ENCODE measurements at regions not wholly inside any gene's neighbourhood (a gene's known extent, or its start where the extent isn't known, plus 50 kb on each side); places are given as distances from the start of the nearest gene placed in this dataset.
"Not testable (repeated sequence)": the region's sequence is repeated elsewhere in the genome, so short reads cannot be mapped to it uniquely, and the experiment has no call there.

- H3K27me3 ChIP-seq (ENCODE audit: control insufficient read depth, insufficient read depth, low read length); H3K9ac ChIP-seq (ENCODE audit: low read depth, low read length); H3K4me3 ChIP-seq (ENCODE audit: low read depth, low read length); H3K27ac ChIP-seq (ENCODE audit: low read depth, low read length); H3K36me3 ChIP-seq (ENCODE audit: control insufficient read depth, insufficient read depth, low read length); H3K4me1 ChIP-seq (ENCODE audit: control insufficient read depth, insufficient read depth, low read length): not testable (repeated sequence)
- peaks cover 89% of the 10 kb centered on the region for H3K9me3 ChIP-seq (ENCODE audit: control insufficient read depth, insufficient read depth, low read length)
These were observed 1131.9 kb downstream of the TMEM121 start for GRCh38 chr14:106658066-106658860.

GRCh38 chr14:106661561-106661960 lies 1135.2 kb downstream of the TMEM121 start:
- H3K9me3 ChIP-seq (ENCODE audit: control insufficient read depth, insufficient read depth, low read length), result peaks cover 93% of the 10 kb centered on the region
- H3K27ac ChIP-seq (ENCODE audit: low read depth, low read length); H3K9ac ChIP-seq (ENCODE audit: low read depth, low read length); H3K27me3 ChIP-seq (ENCODE audit: control insufficient read depth, insufficient read depth, low read length); H3K4me3 ChIP-seq (ENCODE audit: low read depth, low read length); H3K36me3 ChIP-seq (ENCODE audit: control insufficient read depth, insufficient read depth, low read length); H3K4me1 ChIP-seq (ENCODE audit: control insufficient read depth, insufficient read depth, low read length): not testable (repeated sequence)

GRCh38 chr14:106662936-106663550 lies 1136.7 kb downstream of the TMEM121 start:
- H3K9me3 ChIP-seq (ENCODE audit: control insufficient read depth, insufficient read depth, low read length), result peaks cover 93% of the 10 kb centered on the region
- H3K27ac ChIP-seq (ENCODE audit: low read depth, low read length), result no peak overlapping the region
- H3K4me1 ChIP-seq (ENCODE audit: control insufficient read depth, insufficient read depth, low read length), result no peaks in the 10 kb centered on the region

GRCh38 chr14:106663805-106664410 lies 1137.5 kb downstream of the TMEM121 start:
- peaks cover 94% of the 10 kb centered on the region for H3K9me3 ChIP-seq (ENCODE audit: control insufficient read depth, insufficient read depth, low read length)
- not testable (repeated sequence) for H3K27me3 ChIP-seq (ENCODE audit: control insufficient read depth, insufficient read depth, low read length); H3K4me1 ChIP-seq (ENCODE audit: control insufficient read depth, insufficient read depth, low read length); H3K36me3 ChIP-seq (ENCODE audit: control insufficient read depth, insufficient read depth, low read length); H3K27ac ChIP-seq (ENCODE audit: low read depth, low read length); H3K9ac ChIP-seq (ENCODE audit: low read depth, low read length)
- peak overlapping the region; percentile 28; the same call in 1 of the 2 replicates for H3K4me3 ChIP-seq (ENCODE audit: low read depth, low read length)

More at GRCh38 chr14:106662936-106663550, 1136.7 kb downstream of the TMEM121 start:
- H3K9ac ChIP-seq (ENCODE audit: low read depth, low read length), result no peak overlapping the region
- no peaks in the 10 kb centered on the region for H3K36me3 ChIP-seq (ENCODE audit: control insufficient read depth, insufficient read depth, low read length)
- no peaks in the 10 kb centered on the region for H3K27me3 ChIP-seq (ENCODE audit: control insufficient read depth, insufficient read depth, low read length)
- peak overlapping the region; percentile 46 for H3K4me3 ChIP-seq (ENCODE audit: low read depth, low read length)

- Histone ChIP-seq H3K27ac (ENCODE audit: low read depth, low read length) (no peak overlapping the region), H3K4me3 (ENCODE audit: low read depth, low read length) (no peak overlapping the region), H3K36me3 (ENCODE audit: control insufficient read depth, insufficient read depth, low read length) (no peaks in the 10 kb centered on the region), H3K27me3 (ENCODE audit: control insufficient read depth, insufficient read depth, low read length) (no peaks in the 10 kb centered on the region), H3K4me1 (ENCODE audit: control insufficient read depth, insufficient read depth, low read length) (no peaks in the 10 kb centered on the region), H3K9ac (ENCODE audit: low read depth, low read length) (no peak overlapping the region), H3K9me3 (ENCODE audit: control insufficient read depth, insufficient read depth, low read length) (peaks cover 95% of the 10 kb centered on the region)
These were observed 1139.4 kb downstream of the TMEM121 start for GRCh38 chr14:106665814-106666213.

GRCh38 chr14:106666341-106666740 lies 1140.0 kb downstream of the TMEM121 start:
- H3K4me3 ChIP-seq (ENCODE audit: low read depth, low read length), result no peak overlapping the region
- H3K27ac ChIP-seq (ENCODE audit: low read depth, low read length), result no peak overlapping the region
- H3K9me3 ChIP-seq (ENCODE audit: control insufficient read depth, insufficient read depth, low read length), result peaks cover 94% of the 10 kb centered on the region
- H3K4me1 ChIP-seq (ENCODE audit: control insufficient read depth, insufficient read depth, low read length), result no peaks in the 10 kb centered on the region
- H3K27me3 ChIP-seq (ENCODE audit: control insufficient read depth, insufficient read depth, low read length), result no peaks in the 10 kb centered on the region
- H3K9ac ChIP-seq (ENCODE audit: low read depth, low read length), result no peak overlapping the region
- no peaks in the 10 kb centered on the region for H3K36me3 ChIP-seq (ENCODE audit: control insufficient read depth, insufficient read depth, low read length)

- H3K27me3 ChIP-seq (ENCODE audit: control insufficient read depth, insufficient read depth, low read length), result no peaks in the 10 kb centered on the region
- no peaks in the 10 kb centered on the region for H3K36me3 ChIP-seq (ENCODE audit: control insufficient read depth, insufficient read depth, low read length)
- peaks cover 87% of the 10 kb centered on the region for H3K9me3 ChIP-seq (ENCODE audit: control insufficient read depth, insufficient read depth, low read length)
- no peak overlapping the region for H3K27ac ChIP-seq (ENCODE audit: low read depth, low read length)
- no peak overlapping the region for H3K4me3 ChIP-seq (ENCODE audit: low read depth, low read length)
- H3K9ac ChIP-seq (ENCODE audit: low read depth, low read length), result no peak overlapping the region
- no peaks in the 10 kb centered on the region for H3K4me1 ChIP-seq (ENCODE audit: control insufficient read depth, insufficient read depth, low read length)
These were observed 1143.6 kb downstream of the TMEM121 start for GRCh38 chr14:106670011-106670410.

GRCh38 chr14:106674093-106674492 lies 1147.7 kb downstream of the TMEM121 start:
- not testable (repeated sequence) for H3K9ac ChIP-seq (ENCODE audit: low read depth, low read length); H3K27me3 ChIP-seq (ENCODE audit: control insufficient read depth, insufficient read depth, low read length); H3K36me3 ChIP-seq (ENCODE audit: control insufficient read depth, insufficient read depth, low read length); H3K27ac ChIP-seq (ENCODE audit: low read depth, low read length); H3K4me3 ChIP-seq (ENCODE audit: low read depth, low read length); H3K4me1 ChIP-seq (ENCODE audit: control insufficient read depth, insufficient read depth, low read length)
- peaks cover 75% of the 10 kb centered on the region for H3K9me3 ChIP-seq (ENCODE audit: control insufficient read depth, insufficient read depth, low read length)

- not testable (repeated sequence) for H3K4me3 ChIP-seq (ENCODE audit: low read depth, low read length); H3K4me1 ChIP-seq (ENCODE audit: control insufficient read depth, insufficient read depth, low read length)
These were observed 1148.2 kb downstream of the TMEM121 start for GRCh38 chr14:106674509-106675125.

GRCh38 chr14:106675716-106676115 lies 1149.3 kb downstream of the TMEM121 start:
- not testable (repeated sequence) for H3K27me3 ChIP-seq (ENCODE audit: control insufficient read depth, insufficient read depth, low read length); H3K4me3 ChIP-seq (ENCODE audit: low read depth, low read length); H3K36me3 ChIP-seq (ENCODE audit: control insufficient read depth, insufficient read depth, low read length); H3K27ac ChIP-seq (ENCODE audit: low read depth, low read length); H3K4me1 ChIP-seq (ENCODE audit: control insufficient read depth, insufficient read depth, low read length); H3K9ac ChIP-seq (ENCODE audit: low read depth, low read length)
- peaks cover 73% of the 10 kb centered on the region for H3K9me3 ChIP-seq (ENCODE audit: control insufficient read depth, insufficient read depth, low read length)

More at GRCh38 chr14:106674509-106675125, 1148.2 kb downstream of the TMEM121 start:
- H3K36me3 ChIP-seq (ENCODE audit: control insufficient read depth, insufficient read depth, low read length); H3K9ac ChIP-seq (ENCODE audit: low read depth, low read length); H3K27ac ChIP-seq (ENCODE audit: low read depth, low read length); H3K27me3 ChIP-seq (ENCODE audit: control insufficient read depth, insufficient read depth, low read length): not testable (repeated sequence)
- H3K9me3 ChIP-seq (ENCODE audit: control insufficient read depth, insufficient read depth, low read length), result peaks cover 74% of the 10 kb centered on the region

- H3K27me3 ChIP-seq (ENCODE audit: control insufficient read depth, insufficient read depth, low read length), result no peaks in the 10 kb centered on the region
- H3K27ac ChIP-seq (ENCODE audit: low read depth, low read length), result no peak overlapping the region
- H3K9me3 ChIP-seq (ENCODE audit: control insufficient read depth, insufficient read depth, low read length), result peaks cover 81% of the 10 kb centered on the region
- H3K4me1 ChIP-seq (ENCODE audit: control insufficient read depth, insufficient read depth, low read length), result no peaks in the 10 kb centered on the region
- H3K36me3 ChIP-seq (ENCODE audit: control insufficient read depth, insufficient read depth, low read length), result no peaks in the 10 kb centered on the region
- no peak overlapping the region for H3K4me3 ChIP-seq (ENCODE audit: low read depth, low read length)
- no peak overlapping the region for H3K9ac ChIP-seq (ENCODE audit: low read depth, low read length)
These were observed 1153.4 kb downstream of the TMEM121 start for GRCh38 chr14:106679776-106680175.
